ENCODE measurements at regions not wholly inside any gene's neighbourhood (a gene's known extent, or its start where the extent isn't known, plus 50 kb on each side); places are given as distances from the start of the nearest gene placed in this dataset.

DNA sequence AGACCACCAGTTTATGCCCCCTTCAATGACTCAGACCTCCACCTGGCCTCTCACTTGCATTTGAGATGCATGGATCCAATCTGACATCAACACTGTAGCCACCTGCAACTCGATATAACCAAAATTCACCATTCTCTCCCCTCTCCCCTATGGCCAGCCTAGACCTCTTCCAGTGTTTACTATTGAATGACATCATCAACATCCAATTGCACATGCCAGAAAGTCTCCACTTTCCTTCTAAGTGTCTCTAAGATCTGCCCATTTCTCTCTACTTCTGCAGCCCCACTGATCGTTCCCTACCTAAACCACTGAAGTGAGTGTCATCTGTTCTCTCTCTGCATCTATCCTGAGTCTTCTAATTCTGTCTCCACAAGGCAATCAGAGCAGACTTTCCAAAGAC is 151.3 kb upstream of the APCDD1 start:
- Histone ChIP-seq H3K4me1 (ENCODE audit: insufficient read depth, low read length) (no peaks in the 10 kb centered on the region), H3K4me3 (ENCODE audit: low read length) (no peak overlapping the region), H3K36me3 (ENCODE audit: insufficient read depth, low read depth, low read length) (no peaks in the 10 kb centered on the region), H3K27me3 (ENCODE audit: insufficient read depth, low read length) (no peaks in the 10 kb centered on the region), H3K9ac (ENCODE audit: low read depth, low read length) (no peak overlapping the region), H3K27ac (ENCODE audit: low read length) (no peak overlapping the region), H3K9me3 (ENCODE audit: insufficient read depth, low read depth, low read length) (no peaks in the 10 kb centered on the region)

DNA sequence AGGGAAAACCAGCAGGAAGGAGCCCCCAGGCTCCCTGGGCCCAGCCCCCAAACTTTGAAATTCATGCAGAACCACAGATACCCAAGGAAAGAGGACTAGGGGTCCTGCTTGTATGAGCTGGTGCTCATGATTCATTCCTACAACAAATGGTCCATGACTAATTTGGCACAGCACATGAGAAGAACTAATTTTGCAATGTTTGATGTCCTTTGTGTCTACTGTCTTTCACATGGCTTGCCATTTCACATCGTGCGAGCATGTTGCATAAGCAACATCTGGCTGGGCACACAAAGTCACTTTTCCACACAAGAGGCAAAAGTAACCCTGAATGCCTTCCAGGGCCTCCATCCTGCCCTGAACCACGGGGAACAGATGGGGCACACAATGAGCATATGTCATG is 149.6 kb upstream of the APCDD1 start:
- no peak overlapping the region for H3K27ac ChIP-seq (ENCODE audit: low read length)
- H3K9me3 ChIP-seq (ENCODE audit: insufficient read depth, low read depth, low read length) = no peaks in the 10 kb centered on the region
- no peak overlapping the region for H3K9ac ChIP-seq (ENCODE audit: low read depth, low read length)
- H3K27me3 ChIP-seq (ENCODE audit: insufficient read depth, low read length) = no peaks in the 10 kb centered on the region
- no peaks in the 10 kb centered on the region for H3K36me3 ChIP-seq (ENCODE audit: insufficient read depth, low read depth, low read length)
- no peaks in the 10 kb centered on the region for H3K4me1 ChIP-seq (ENCODE audit: insufficient read depth, low read length)
- H3K4me3 ChIP-seq (ENCODE audit: low read length) = no peak overlapping the region

DNA sequence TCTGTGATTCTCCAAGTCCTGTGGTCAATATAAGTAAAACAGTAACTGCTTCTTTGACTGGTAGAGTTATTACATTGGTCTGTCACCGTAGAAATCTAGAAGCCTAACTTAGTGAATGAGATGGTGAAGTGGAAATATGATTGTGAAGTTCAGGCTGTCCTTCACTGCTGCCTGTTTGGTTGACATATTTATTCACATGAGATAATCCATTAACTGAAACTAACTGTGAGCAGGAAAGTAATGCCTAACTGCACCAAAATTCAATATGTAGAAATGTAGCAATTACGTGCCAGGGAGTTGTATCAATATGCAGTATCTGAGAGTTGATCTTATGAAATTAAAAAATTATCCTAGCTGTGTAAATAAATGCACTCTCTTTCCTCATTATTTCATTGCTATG is 147.7 kb upstream of the APCDD1 start:
- Histone ChIP-seq H3K27me3 (ENCODE audit: insufficient read depth, low read length) (no peaks in the 10 kb centered on the region), H3K36me3 (ENCODE audit: insufficient read depth, low read depth, low read length) (no peaks in the 10 kb centered on the region), H3K4me3 (ENCODE audit: low read length) (no peak overlapping the region), H3K9ac (ENCODE audit: low read depth, low read length) (no peak overlapping the region), H3K4me1 (ENCODE audit: insufficient read depth, low read length) (no peaks in the 10 kb centered on the region), H3K27ac (ENCODE audit: low read length) (no peak overlapping the region), H3K9me3 (ENCODE audit: insufficient read depth, low read depth, low read length) (no peaks in the 10 kb centered on the region)

DNA sequence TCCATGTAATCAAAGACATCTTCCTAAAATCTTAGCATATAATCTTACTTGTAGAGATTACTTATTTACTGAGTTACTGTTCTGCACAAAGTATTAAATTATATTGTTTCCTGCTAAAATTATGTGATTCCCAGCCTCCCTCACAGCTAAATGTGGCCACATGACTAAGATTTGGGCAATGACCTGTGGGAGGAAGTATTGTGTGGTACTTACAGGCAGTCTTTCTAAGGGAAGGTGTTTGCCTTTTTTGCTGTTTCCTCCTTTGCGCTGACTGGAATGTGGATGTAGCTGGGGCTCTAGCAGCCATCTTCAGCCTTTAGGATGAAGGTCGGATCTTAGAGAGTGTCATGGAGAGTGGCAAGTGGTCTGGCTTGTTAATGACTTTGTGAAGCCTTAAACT is 146.3 kb upstream of the APCDD1 start:
- no peak overlapping the region for H3K4me3 ChIP-seq (ENCODE audit: low read length)
- H3K9ac ChIP-seq (ENCODE audit: low read depth, low read length) = no peak overlapping the region
- H3K36me3 ChIP-seq (ENCODE audit: insufficient read depth, low read depth, low read length) = no peaks in the 10 kb centered on the region
- H3K9me3 ChIP-seq (ENCODE audit: insufficient read depth, low read depth, low read length) = no peaks in the 10 kb centered on the region
- no peaks in the 10 kb centered on the region for H3K4me1 ChIP-seq (ENCODE audit: insufficient read depth, low read length)
- H3K27me3 ChIP-seq (ENCODE audit: insufficient read depth, low read length) = no peaks in the 10 kb centered on the region
- no peak overlapping the region for H3K27ac ChIP-seq (ENCODE audit: low read length)

DNA sequence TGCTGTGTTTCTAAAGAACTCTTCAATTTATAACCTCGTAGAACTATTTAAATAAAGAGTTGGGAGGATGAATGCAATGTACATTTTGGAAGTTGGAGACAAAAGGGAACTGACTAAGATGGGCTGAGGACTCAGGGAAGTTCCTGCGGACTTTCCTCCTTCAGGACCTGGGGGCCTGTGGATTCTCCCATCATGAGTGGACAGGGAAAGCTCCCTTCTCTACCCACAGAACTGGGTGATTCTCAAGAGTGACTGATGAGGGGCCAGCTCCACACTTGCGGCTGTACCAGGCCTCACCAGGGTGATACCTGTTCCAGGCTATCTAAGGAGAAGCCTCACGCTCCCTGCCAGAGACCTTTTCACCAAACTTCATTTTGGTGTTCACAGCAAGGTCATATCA is 143.8 kb upstream of the APCDD1 start:
- no peaks in the 10 kb centered on the region for H3K4me1 ChIP-seq (ENCODE audit: insufficient read depth, low read length)
- H3K27ac ChIP-seq (ENCODE audit: low read length) = no peak overlapping the region
- H3K36me3 ChIP-seq (ENCODE audit: insufficient read depth, low read depth, low read length) = no peaks in the 10 kb centered on the region
- H3K4me3 ChIP-seq (ENCODE audit: low read length) = no peak overlapping the region
- no peaks in the 10 kb centered on the region for H3K27me3 ChIP-seq (ENCODE audit: insufficient read depth, low read length)
- no peaks in the 10 kb centered on the region for H3K9me3 ChIP-seq (ENCODE audit: insufficient read depth, low read depth, low read length)
- no peak overlapping the region for H3K9ac ChIP-seq (ENCODE audit: low read depth, low read length)

DNA sequence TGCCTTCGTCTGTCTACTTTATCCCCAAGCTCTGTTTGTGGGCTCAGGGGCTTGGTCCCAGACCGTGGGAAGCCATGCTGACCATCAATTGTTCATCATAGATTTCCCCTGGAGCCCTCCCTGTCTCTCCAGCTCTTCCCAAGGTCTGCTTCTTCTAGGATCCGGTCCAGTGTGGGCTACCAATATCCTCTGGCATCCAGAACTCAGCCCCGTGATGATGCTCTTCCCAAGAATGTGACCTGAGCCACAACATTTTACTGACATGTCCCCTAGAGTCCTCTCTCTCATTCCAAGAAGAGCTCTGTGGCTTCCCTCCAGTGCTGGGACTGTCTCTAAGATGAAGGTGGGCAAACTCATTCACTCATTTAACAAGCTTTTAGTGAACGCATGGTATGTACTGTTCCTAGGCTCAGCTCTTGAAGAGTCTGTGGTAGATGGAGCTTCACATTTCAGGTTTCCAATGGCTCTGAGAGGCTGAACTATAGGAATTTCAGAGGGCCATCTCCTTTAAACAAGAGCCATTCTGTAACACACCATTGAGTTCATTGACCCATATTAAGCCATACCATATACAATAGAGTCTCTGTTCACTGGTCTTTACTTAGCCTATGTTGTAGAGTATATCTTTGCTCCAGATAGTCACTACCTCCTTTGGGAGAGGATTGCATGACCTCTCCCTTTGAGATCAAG is 142.0 kb upstream of the APCDD1 start:
- no peak overlapping the region for H3K9ac ChIP-seq (ENCODE audit: low read depth, low read length)
- no peaks in the 10 kb centered on the region for H3K36me3 ChIP-seq (ENCODE audit: insufficient read depth, low read depth, low read length)
- no peak overlapping the region for H3K27ac ChIP-seq (ENCODE audit: low read length)
- no peaks in the 10 kb centered on the region for H3K27me3 ChIP-seq (ENCODE audit: insufficient read depth, low read length)
- H3K4me3 ChIP-seq (ENCODE audit: low read length) = no peak overlapping the region
- H3K9me3 ChIP-seq (ENCODE audit: insufficient read depth, low read depth, low read length) = no peaks in the 10 kb centered on the region
- peaks cover 5% of the 10 kb centered on the region; the same call in 1 of the 2 replicates for H3K4me1 ChIP-seq (ENCODE audit: insufficient read depth, low read length)

DNA sequence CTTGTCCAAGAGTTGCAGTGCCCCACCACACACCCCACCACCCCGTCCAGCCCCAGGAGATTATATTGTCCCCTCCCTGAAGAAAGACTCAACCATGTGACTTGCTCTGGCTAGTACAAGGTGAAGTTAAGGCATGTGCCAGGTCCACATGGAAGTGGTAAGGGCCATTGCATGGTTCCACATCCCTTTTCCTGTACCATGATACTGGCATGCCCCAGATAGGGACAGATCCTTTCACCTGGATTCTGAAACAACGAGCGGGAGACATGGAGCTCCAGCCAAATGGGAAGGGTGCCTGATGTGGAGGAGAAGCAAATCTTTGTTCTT is 141.5 kb upstream of the APCDD1 start:
- Histone ChIP-seq H3K27ac (ENCODE audit: low read length) (no peak overlapping the region), H3K9ac (ENCODE audit: low read depth, low read length) (no peak overlapping the region), H3K27me3 (ENCODE audit: insufficient read depth, low read length) (no peaks in the 10 kb centered on the region), H3K36me3 (ENCODE audit: insufficient read depth, low read depth, low read length) (no peaks in the 10 kb centered on the region), H3K4me1 (ENCODE audit: insufficient read depth, low read length) (peaks cover 10% of the 10 kb centered on the region; the same call in 1 of the 2 replicates), H3K4me3 (ENCODE audit: low read length) (no peak overlapping the region), H3K9me3 (ENCODE audit: insufficient read depth, low read depth, low read length) (no peaks in the 10 kb centered on the region)

DNA sequence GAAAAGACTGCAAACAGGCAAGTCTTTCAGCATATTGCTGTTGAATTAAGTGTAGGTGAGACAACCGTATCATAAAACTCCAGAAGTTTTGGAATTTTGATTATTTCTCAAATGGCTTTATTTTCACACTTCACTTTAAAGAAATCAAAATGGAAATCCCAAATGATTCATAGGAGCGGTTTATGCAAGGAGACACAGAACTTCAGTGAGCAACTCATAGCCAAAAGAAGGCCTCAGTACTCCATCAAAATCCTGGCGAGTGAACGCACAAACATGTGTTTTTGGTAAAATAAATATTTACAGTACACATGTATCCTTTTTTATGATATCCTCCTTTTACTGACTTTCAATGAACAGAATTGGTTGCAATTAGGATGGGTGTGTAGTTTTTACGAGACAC is 140.4 kb upstream of the APCDD1 start:
- H3K36me3 ChIP-seq (ENCODE audit: insufficient read depth, low read depth, low read length) = no peaks in the 10 kb centered on the region
- no peak overlapping the region for H3K9ac ChIP-seq (ENCODE audit: low read depth, low read length)
- no peak overlapping the region for H3K4me3 ChIP-seq (ENCODE audit: low read length)
- H3K27ac ChIP-seq (ENCODE audit: low read length) = no peak overlapping the region
- peaks cover 19% of the 10 kb centered on the region; the same call in 1 of the 2 replicates for H3K4me1 ChIP-seq (ENCODE audit: insufficient read depth, low read length)
- no peaks in the 10 kb centered on the region for H3K9me3 ChIP-seq (ENCODE audit: insufficient read depth, low read depth, low read length)
- H3K27me3 ChIP-seq (ENCODE audit: insufficient read depth, low read length) = no peaks in the 10 kb centered on the region

DNA sequence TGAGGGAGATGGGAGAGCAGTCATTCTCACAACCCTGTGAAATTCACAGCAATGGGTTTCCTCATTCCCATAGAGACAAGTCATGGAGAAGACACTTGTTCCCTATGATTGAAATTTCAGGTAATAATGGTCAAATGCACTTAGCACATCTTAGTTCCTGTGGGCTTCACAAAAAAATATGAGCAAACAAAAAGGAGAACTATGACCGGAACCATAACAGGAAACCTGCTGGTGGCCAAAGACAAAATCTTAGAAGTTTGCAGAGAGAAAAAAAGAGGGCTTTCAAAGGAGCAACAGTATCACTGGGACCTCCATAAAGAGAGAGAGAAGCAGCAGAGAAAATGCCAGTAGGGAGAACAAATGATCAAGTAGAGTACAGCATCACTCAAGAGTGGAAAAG is 138.9 kb upstream of the APCDD1 start:
- H3K9ac ChIP-seq (ENCODE audit: low read depth, low read length) = no peak overlapping the region
- no peaks in the 10 kb centered on the region for H3K36me3 ChIP-seq (ENCODE audit: insufficient read depth, low read depth, low read length)
- H3K27ac ChIP-seq (ENCODE audit: low read length) = no peak overlapping the region
- no peak overlapping the region for H3K4me3 ChIP-seq (ENCODE audit: low read length)
- no peaks in the 10 kb centered on the region for H3K27me3 ChIP-seq (ENCODE audit: insufficient read depth, low read length)
- H3K9me3 ChIP-seq (ENCODE audit: insufficient read depth, low read depth, low read length) = no peaks in the 10 kb centered on the region
- peaks cover 21% of the 10 kb centered on the region; the same call in 1 of the 2 replicates for H3K4me1 ChIP-seq (ENCODE audit: insufficient read depth, low read length)

DNA sequence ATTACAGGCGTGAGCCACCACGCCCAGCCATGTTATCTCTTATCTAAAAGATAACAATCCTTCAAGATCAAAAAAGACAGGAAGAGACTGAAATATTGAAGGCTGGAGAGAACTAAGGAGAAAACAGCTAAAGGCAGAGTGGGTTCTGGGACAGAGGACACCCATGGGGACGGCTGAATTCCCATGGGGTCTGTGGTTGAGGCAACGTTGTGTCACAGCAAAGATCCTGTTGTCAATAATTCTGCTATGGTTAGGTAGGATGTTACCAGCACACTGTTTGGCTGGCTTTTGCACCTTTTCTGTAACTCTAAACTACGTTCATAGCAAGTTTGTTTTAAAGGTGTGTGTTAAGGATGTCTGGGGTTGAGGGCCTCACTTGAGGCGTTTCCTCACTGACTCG is 137.7 kb upstream of the APCDD1 start:
- Histone ChIP-seq H3K36me3 (ENCODE audit: insufficient read depth, low read depth, low read length) (no peaks in the 10 kb centered on the region), H3K27ac (ENCODE audit: low read length) (no peak overlapping the region), H3K4me3 (ENCODE audit: low read length) (no peak overlapping the region), H3K9me3 (ENCODE audit: insufficient read depth, low read depth, low read length) (no peaks in the 10 kb centered on the region), H3K9ac (ENCODE audit: low read depth, low read length) (no peak overlapping the region), H3K27me3 (ENCODE audit: insufficient read depth, low read length) (no peaks in the 10 kb centered on the region), H3K4me1 (ENCODE audit: insufficient read depth, low read length) (peaks cover 21% of the 10 kb centered on the region; the same call in 1 of the 2 replicates)

DNA sequence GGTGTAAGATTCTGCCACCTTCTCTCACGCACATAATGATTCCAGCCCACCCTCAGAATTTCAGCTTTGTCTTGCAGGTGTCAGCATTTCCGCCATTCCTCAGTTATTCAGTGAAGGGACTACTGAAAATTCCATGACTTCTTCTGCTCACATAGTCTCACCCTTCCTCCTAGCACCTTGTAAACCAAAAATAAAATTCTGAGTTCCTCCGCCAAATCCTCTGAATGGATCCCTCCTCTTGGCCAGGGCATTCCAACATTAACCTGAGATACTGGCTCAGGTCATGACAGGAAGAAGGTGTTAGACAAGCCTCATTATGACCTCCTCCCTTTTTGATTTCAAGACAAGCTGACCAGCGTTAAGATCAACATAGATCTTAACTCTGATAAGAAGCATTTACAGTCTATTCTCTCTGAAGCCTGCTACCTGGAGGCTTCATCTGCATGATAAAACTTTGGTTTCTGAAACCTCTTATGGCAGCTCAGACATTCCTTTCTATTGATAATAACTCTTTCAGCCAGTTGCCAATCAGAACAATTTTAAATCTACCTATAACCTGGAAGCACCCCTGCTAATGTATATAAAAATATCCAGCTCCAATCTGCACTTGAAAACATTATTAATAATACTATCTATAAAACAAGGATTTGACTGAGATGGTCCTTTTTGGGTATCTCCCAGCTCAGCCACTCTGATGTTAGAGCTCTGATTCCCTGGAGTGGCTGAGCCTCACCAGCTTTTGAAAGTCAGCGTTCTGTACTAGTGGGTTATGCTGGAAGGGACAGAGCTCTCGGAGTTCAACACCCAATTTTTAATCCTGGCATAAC is 136.4 kb upstream of the APCDD1 start:
- no peaks in the 10 kb centered on the region for H3K36me3 ChIP-seq (ENCODE audit: insufficient read depth, low read depth, low read length)
- H3K4me1 ChIP-seq (ENCODE audit: insufficient read depth, low read length) = peaks cover 21% of the 10 kb centered on the region; the same call in 1 of the 2 replicates
- H3K27ac ChIP-seq (ENCODE audit: low read length) = peak overlapping the region; percentile 37
- H3K9me3 ChIP-seq (ENCODE audit: insufficient read depth, low read depth, low read length) = no peaks in the 10 kb centered on the region
- H3K4me3 ChIP-seq (ENCODE audit: low read length) = peak overlapping the region; percentile 38; the same call in 1 of the 2 replicates
- H3K9ac ChIP-seq (ENCODE audit: low read depth, low read length) = peak overlapping the region; percentile 9; the same call in 1 of the 2 replicates
- no peaks in the 10 kb centered on the region for H3K27me3 ChIP-seq (ENCODE audit: insufficient read depth, low read length)

DNA sequence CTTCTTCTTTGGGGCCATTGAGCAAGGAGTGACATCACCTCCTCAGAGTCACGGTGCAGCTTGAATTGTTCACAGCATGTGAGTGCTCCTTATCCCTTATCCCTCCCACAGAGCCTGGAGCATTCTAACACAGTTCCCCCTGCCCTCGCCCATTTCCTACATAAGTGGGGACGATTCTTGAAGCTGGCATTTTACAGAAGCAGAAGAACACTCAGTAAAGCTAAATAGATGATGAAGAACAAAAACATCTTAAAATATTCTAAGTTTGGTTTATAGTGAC is 135.8 kb upstream of the APCDD1 start:
- H3K36me3 ChIP-seq (ENCODE audit: insufficient read depth, low read depth, low read length) = no peaks in the 10 kb centered on the region
- H3K4me1 ChIP-seq (ENCODE audit: insufficient read depth, low read length) = peaks cover 21% of the 10 kb centered on the region; the same call in 1 of the 2 replicates
- no peaks in the 10 kb centered on the region for H3K9me3 ChIP-seq (ENCODE audit: insufficient read depth, low read depth, low read length)
- no peak overlapping the region for H3K9ac ChIP-seq (ENCODE audit: low read depth, low read length)
- H3K4me3 ChIP-seq (ENCODE audit: low read length) = no peak overlapping the region
- H3K27ac ChIP-seq (ENCODE audit: low read length) = no peak overlapping the region
- no peaks in the 10 kb centered on the region for H3K27me3 ChIP-seq (ENCODE audit: insufficient read depth, low read length)

All from iPS-20b (cell line).